GM19025 (cell line): ENCODE measurements at regions not wholly inside any gene's neighbourhood (a gene's known extent, or its start where the extent isn't known, plus 50 kb on each side); places are given as distances from the start of the nearest gene placed in this dataset.
"Not testable (repeated sequence)": the region's sequence is repeated elsewhere in the genome, so short reads cannot be mapped to it uniquely, and the experiment has no call there.

Source experiments
- ATAC-seq: cut with Tn5 transposase; IDR thresholded peaks from one replicate; pipeline ENCODE4 v1.9.1; 2021; ENCODE audit warnings: mild to moderate bottlenecking, low read depth, moderate library complexity; ENCODE audit not compliant: unreplicated experiment

GRCh38 chr5:67837225-67837624 is 378.3 kb upstream of the PIK3R1 start:
- ATAC-seq: not testable (repeated sequence)

- not testable (repeated sequence) for ATAC-seq
Measured at GRCh38 chr5:67836496-67836895, 379.1 kb upstream of the PIK3R1 start.

- ATAC-seq: no peak
Measured at GRCh38 chr5:67831048-67831447, 384.5 kb upstream of the PIK3R1 start.

GRCh38 chr5:67827541-67827940 is 388.0 kb upstream of the PIK3R1 start:
- ATAC-seq: no peak

DNA sequence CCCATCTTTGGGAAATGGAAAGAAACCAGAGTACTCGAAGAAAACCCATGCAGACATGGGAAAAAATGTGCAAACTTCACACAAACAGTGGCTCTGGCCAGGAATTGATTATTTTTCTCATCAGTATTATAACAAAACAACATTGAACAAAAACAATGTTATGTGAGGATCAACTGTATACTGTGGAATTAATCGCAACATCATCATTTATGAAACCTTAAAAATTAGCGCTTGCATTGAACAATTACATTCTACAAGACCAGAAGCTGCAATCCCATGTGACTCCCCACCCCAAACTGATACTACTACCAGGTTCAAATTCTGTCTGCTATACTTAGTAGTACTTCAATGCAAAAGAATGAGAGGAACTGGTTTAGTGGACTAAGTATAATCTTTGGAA is 390.7 kb upstream of the PIK3R1 start:
- no peak for ATAC-seq

- no peak for ATAC-seq
Measured at GRCh38 chr5:67817652-67818051, 397.9 kb upstream of the PIK3R1 start.

- ATAC-seq: no peak
Measured at GRCh38 chr5:67816456-67816855, 399.1 kb upstream of the PIK3R1 start.

DNA sequence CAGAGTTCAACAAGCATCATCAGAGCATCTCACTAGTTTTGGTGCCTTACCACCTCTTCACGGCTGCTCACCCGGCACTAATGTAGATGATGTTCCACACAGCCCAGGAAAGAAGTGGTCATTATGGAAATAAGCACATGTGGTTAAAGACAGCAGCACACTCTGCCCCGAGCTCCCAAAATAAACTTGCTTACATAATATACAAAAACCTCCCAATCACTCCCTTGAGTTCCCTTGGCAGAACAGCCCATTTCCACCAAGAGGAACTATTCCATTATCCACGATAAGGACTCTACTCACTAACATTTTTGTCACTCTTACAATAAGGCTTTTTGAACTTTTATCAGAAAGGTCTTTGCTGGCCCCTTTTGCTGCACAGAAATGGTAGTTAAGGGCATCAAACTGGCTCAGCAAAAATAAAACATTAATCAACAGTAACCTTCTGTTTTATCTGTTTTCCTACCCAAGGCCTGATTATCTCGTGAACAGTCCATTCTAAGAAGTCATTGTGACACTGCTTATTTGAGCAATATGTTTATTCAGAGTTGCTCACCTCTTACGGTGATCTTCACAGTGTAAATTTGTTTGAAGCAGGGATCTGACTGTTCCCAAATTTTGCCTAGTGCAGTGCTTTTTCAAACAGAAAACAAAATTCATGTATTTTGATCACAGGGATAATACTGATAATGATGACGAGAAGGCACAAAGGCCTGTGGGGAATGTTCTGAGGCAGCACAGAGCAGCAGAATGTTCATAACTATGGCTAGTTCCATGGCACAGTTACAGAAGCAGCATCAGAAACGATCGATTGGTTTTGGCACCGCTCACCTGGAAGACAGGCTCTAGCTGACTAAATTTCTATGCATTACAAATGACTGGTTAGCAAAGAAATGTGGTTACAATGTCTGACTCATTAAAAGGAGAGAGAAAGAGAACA is 399.8 kb upstream of the PIK3R1 start:
- no peak for ATAC-seq

GRCh38 chr5:67814569-67815311 is 400.8 kb upstream of the PIK3R1 start:
- no peak for ATAC-seq

- no peak for ATAC-seq
Measured at GRCh38 chr5:67813877-67814539, 401.5 kb upstream of the PIK3R1 start.

GRCh38 chr5:67809589-67809988 is 406.0 kb upstream of the PIK3R1 start:
- peak; percentile 44 for ATAC-seq

- no peak for ATAC-seq
Measured at GRCh38 chr5:67808340-67808739, 407.2 kb upstream of the PIK3R1 start.

DNA sequence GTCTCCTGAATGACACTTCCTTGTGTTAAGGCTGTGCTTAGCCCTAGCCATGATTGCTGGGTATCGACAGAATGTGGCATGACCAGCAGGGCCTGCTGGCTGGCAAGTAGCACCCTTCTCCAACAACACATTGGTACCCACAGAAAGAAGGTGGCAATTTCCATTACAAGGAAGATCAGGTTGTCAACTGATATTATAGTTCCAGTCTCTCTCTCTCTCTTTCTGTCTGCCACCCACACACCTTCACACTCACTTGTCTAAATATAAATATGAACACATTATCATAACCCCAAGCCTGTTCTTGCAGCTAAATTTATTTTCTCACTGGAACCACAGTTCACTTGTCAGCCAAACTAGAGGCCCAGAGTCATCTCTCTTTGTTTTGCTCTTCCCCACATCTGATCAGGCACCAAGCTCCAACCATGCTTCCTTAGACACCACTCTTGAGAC is 408.1 kb upstream of the PIK3R1 start:
- no peak for ATAC-seq

GRCh38 chr5:67806654-67807438 is 408.7 kb upstream of the PIK3R1 start:
- no peak for ATAC-seq

DNA sequence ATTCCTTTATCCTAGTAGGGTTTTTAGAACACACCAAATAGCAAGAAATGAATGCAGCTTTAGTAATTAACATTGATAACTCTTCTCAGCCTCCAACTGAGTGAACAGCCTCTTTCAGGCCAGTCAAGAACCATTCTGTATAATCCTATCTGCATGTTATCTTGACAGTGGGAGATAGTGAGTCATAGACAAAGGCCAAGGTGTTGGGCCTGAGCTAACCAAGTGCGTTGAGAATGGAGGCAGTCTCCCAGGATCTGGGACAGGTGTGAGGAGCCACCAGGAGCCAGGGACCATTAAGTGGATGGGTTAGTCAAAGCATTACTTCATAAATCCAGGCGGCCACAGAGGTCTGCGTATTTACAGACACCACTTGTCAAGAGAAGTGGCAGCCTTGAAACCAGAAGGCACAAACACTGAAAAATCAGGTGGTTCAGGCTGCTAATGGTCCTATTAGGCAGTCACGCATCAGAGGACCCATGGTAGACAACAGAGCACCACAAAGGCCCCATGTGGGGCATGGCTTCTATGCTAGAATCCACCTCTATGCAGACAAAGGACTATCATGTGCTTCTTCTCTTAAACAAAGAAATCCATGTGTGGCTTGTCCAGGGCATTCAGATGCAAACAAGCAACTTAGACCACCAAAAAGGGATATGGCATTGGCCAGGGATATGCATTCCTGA is 409.7 kb upstream of the PIK3R1 start:
- ATAC-seq: no peak

GRCh38 chr5:67802766-67803165 is 412.8 kb upstream of the PIK3R1 start:
- ATAC-seq: peak; percentile 72

GRCh38 chr5:67799732-67800234 is 415.8 kb upstream of the PIK3R1 start:
- ATAC-seq: no peak

GRCh38 chr5:67798470-67798869 is 417.1 kb upstream of the PIK3R1 start:
- ATAC-seq: not testable (repeated sequence)

DNA sequence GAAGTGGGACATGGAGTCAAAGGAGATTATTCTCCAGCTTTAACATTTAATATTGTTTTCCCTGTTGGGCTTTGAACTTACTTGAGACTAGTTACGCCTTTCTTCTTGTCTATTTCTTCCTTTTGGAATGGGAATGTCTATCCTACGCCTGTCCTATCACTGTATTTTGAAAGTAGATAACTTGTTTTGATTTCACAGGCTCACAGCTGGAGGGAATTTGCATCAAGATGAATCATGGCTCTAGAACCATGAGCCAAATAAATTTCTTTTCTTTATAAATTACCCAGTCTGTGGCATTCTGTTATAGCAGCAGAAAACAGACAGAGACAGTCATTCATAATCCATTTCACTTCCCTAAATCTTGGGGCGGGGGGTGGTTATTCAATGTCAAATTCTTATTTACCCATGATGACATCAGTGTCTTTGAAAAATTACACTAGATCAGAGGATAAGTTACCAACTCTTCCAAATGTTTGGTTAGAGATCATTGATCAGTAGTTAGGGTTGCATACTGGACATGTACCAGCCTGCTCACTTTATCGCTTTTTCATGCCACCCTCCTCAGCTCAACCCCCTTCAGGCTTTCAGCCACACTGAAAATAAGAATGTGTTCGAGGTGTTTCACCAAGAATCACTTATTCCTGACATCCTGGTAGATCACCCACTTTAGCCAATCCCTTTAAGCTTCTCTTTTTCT is 419.6 kb upstream of the PIK3R1 start:
- no peak for ATAC-seq
